Ovary (tissue), 3 donors: ENCODE measurements at regions not wholly inside any gene's neighbourhood (a gene's known extent, or its start where the extent isn't known, plus 50 kb on each side); places are given as distances from the start of the nearest gene placed in this dataset.

Experiments
- EP300 ChIP-seq: sonication (generic); formaldehyde crosslinking; IDR thresholded peaks from one replicate; pipeline ENCODE4 v1.6.1; 2017; ENCODE audit warnings: antibody characterized with exemption
- POLR2A ChIP-seq: fragments of 450-650 bp; IDR thresholded peaks from one replicate; pipeline ENCODE4 v1.6.1; 2017; ENCODE audit warnings: antibody characterized with exemption, mild to moderate bottlenecking, moderate library complexity
- TF ChIP-seq, protein P1 (sequence below), 3 donors: fragments of 450-650 bp in 2 of 3; fragments of 200-600 bp in 1 of 3; IDR thresholded peaks; one replicate each; pipeline versions ENCODE4 v1.5.1 to v1.8.0; 2016 to 2022; ENCODE audit warnings: antibody characterized with exemption in 3 of 3, mild to moderate bottlenecking in 1 of 3
- donor health status: DM: no; HTN: no; CAD: no.

DNA sequence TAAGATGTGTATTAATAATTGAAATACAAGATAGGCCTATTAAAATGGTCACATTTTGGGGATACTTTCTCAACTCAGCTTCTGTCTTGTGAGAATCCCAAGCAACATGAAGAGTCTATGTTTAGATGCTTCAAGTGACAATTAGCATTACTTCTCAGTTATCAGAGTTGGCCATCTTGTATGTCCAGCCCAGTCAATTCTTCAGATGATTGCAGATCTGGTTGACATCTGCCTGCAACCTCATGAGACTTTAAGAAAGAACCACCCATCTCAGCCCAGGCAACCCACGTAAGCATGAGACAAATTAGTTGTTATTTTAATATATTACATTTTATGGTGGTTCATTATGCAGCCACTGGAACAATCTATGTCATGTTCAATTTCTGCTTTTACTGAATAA, 256.5 kb downstream of the TENT5A start:
- TF ChIP-seq, protein P1, sequence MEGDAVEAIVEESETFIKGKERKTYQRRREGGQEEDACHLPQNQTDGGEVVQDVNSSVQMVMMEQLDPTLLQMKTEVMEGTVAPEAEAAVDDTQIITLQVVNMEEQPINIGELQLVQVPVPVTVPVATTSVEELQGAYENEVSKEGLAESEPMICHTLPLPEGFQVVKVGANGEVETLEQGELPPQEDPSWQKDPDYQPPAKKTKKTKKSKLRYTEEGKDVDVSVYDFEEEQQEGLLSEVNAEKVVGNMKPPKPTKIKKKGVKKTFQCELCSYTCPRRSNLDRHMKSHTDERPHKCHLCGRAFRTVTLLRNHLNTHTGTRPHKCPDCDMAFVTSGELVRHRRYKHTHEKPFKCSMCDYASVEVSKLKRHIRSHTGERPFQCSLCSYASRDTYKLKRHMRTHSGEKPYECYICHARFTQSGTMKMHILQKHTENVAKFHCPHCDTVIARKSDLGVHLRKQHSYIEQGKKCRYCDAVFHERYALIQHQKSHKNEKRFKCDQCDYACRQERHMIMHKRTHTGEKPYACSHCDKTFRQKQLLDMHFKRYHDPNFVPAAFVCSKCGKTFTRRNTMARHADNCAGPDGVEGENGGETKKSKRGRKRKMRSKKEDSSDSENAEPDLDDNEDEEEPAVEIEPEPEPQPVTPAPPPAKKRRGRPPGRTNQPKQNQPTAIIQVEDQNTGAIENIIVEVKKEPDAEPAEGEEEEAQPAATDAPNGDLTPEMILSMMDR (IDR thresholded peaks at IDR 0.05): no peak
- TF ChIP-seq EP300 (no peak), POLR2A (no peak)
